ENCODE measurements at regions not wholly inside any gene's neighbourhood (a gene's known extent, or its start where the extent isn't known, plus 50 kb on each side); places are given as distances from the start of the nearest gene placed in this dataset.
A peak's percentile ranks its signal among the peaks of the same experiment; 100 is the strongest.

GRCh38 chr14:56888274-56888673 is 78.0 kb upstream of the OTX2 start:
- Histone ChIP-seq H3K4me1 (peaks cover 93% of the 10 kb centered on the region), H4K20me1 (ENCODE audit: low read depth) (no peaks in the 10 kb centered on the region), H3K4me3 (peak overlapping the region; percentile 33), H3K4me2 (peak overlapping the region; percentile 75), H3K9ac (no peak overlapping the region), H3K27me3 (no peaks in the 10 kb centered on the region), H3K9me3 (ENCODE audit: low read depth) (no peaks in the 10 kb centered on the region), H3K27ac (peak overlapping the region; percentile 99), H3K36me3 (no peaks in the 10 kb centered on the region), H3F3A (ENCODE audit: low read depth) (peaks cover 77% of the 10 kb centered on the region), H2AFZ (replicated peaks) (no peak overlapping the region), H3K79me2 (ENCODE audit: low read depth) (peaks cover 45% of the 10 kb centered on the region)
- no peaks in the 10 kb centered on the region for H3K36me3 Mint-ChIP-seq
- TF ChIP-seq EZH2phosphoT487 (IDR thresholded peaks at IDR 0.05) = peak; percentile 54
- no peak for TF ChIP-seq EZH2 (IDR thresholded peaks at IDR 0.05)
- H3K9me3 Mint-ChIP-seq = no peaks in the 10 kb centered on the region
- peak overlapping the region; percentile 58 for H3K4me3 Mint-ChIP-seq
- peaks cover 86% of the 10 kb centered on the region for H3K4me1 Mint-ChIP-seq
- DNase-seq (ENCODE audit: low spot score) = peak; percentile 95
- no peaks in the 10 kb centered on the region for H3K27me3 Mint-ChIP-seq (ENCODE audit: insufficient read depth, low read depth)
- peak overlapping the region; percentile 99 for H3K27ac Mint-ChIP-seq

- peaks cover 76% of the 10 kb centered on the region for H3K4me1 Mint-ChIP-seq
- H3K27me3 Mint-ChIP-seq (ENCODE audit: insufficient read depth, low read depth) = no peaks in the 10 kb centered on the region
- peak; percentile 53 for DNase-seq (ENCODE audit: low spot score)
- Histone ChIP-seq H2AFZ (replicated peaks) (no peak overlapping the region), H3K4me1 (peaks cover 83% of the 10 kb centered on the region), H4K20me1 (ENCODE audit: low read depth) (no peaks in the 10 kb centered on the region), H3F3A (ENCODE audit: low read depth) (peaks cover 68% of the 10 kb centered on the region), H3K9ac (peak overlapping the region; percentile 14), H3K9me3 (ENCODE audit: low read depth) (no peaks in the 10 kb centered on the region), H3K36me3 (no peaks in the 10 kb centered on the region), H3K4me2 (peak overlapping the region; percentile 74), H3K79me2 (ENCODE audit: low read depth) (peaks cover 45% of the 10 kb centered on the region), H3K27ac (peak overlapping the region; percentile 99), H3K27me3 (no peaks in the 10 kb centered on the region), H3K4me3 (peak overlapping the region; percentile 33)
- H3K9me3 Mint-ChIP-seq = no peaks in the 10 kb centered on the region
- H3K36me3 Mint-ChIP-seq = no peaks in the 10 kb centered on the region
- TF ChIP-seq CTCF (IDR thresholded peaks at IDR 0.05) (no peak), EZH2 (IDR thresholded peaks at IDR 0.05) (no peak), EZH2phosphoT487 (IDR thresholded peaks at IDR 0.05) (no peak)
- peak overlapping the region; percentile 99 for H3K27ac Mint-ChIP-seq
- H3K4me3 Mint-ChIP-seq = peak overlapping the region; percentile 79
Measured at GRCh38 chr14:56887216-56887615, 76.9 kb upstream of the OTX2 start.

DNA sequence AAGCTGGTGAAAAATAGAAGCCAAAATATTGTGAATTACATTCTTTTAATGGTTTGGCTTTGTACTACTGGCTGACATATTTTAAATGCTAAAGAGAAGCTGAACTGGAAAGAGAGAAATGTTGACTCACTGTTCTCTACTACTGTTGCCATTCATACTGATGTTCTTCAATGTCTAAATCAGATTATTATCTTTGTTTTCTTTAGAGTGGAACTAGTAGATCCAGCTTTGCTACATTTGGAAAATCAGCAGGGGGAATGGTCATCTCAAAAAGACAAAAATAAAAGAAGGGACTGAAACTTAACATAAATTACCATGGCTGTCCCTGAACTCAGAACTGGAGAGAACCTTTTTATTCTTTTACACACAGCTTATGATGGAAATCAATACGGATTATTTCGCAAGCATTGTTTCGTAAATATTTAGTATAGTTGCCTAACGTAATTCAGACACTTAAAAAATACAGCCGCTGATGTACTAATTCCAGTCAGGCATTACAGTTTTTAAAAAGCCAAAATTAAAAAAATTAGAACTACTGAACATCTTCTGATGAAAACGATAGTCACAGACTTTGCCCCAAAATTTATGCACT is 76.3 kb upstream of the OTX2 start:
- Mint-ChIP-seq H3K27ac (peak overlapping the region; percentile 99), H3K36me3 (no peaks in the 10 kb centered on the region), H3K4me1 (peaks cover 69% of the 10 kb centered on the region), H3K27me3 (ENCODE audit: insufficient read depth, low read depth) (no peaks in the 10 kb centered on the region), H3K4me3 (peak overlapping the region; percentile 79), H3K9me3 (no peaks in the 10 kb centered on the region)
- Histone ChIP-seq H3K36me3 (no peaks in the 10 kb centered on the region), H3K27ac (peak overlapping the region; percentile 99), H3K27me3 (no peaks in the 10 kb centered on the region), H2AFZ (replicated peaks) (no peak overlapping the region), H3K9me3 (ENCODE audit: low read depth) (no peaks in the 10 kb centered on the region), H3K4me2 (peak overlapping the region; percentile 74), H3K79me2 (ENCODE audit: low read depth) (peaks cover 45% of the 10 kb centered on the region), H3K9ac (peak overlapping the region; percentile 14), H3K4me3 (peak overlapping the region; percentile 33), H3F3A (ENCODE audit: low read depth) (peaks cover 61% of the 10 kb centered on the region), H3K4me1 (peaks cover 76% of the 10 kb centered on the region), H4K20me1 (ENCODE audit: low read depth) (no peaks in the 10 kb centered on the region)
- DNase-seq (ENCODE audit: low spot score) = no peak
- TF ChIP-seq CTCF (IDR thresholded peaks at IDR 0.05) = no peak
- TF ChIP-seq EZH2 (IDR thresholded peaks at IDR 0.05) = no peak
- no peak for TF ChIP-seq EZH2phosphoT487 (IDR thresholded peaks at IDR 0.05)

DNA sequence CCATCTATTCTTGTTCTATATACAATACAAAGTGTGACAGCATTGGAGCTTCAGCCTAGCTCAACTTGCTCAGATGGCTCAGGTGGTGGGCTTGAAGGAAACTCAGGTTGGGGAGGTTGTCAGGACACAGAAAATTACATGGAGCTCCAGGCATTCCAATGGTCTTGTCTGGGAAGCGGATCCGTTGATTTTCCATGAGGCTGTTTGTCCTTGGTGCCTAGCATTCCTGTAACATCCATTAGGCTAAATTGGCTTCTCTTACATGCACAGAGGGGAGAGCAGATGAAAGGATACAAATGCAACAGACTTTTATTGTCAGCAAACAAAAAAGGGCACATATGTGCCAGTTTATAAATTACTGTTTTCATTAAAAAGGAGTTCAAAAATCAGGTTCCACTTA is 75.5 kb upstream of the OTX2 start:
- H2AFZ ChIP-seq (replicated peaks) = no peak overlapping the region
- peak overlapping the region; percentile 99 for H3K27ac ChIP-seq
- peaks cover 54% of the 10 kb centered on the region for H3F3A ChIP-seq (ENCODE audit: low read depth)
- no peaks in the 10 kb centered on the region for H3K9me3 ChIP-seq (ENCODE audit: low read depth)
- peaks cover 45% of the 10 kb centered on the region for H3K79me2 ChIP-seq (ENCODE audit: low read depth)
- H3K27ac Mint-ChIP-seq = peak overlapping the region; percentile 96
- peak overlapping the region; percentile 74 for H3K4me2 ChIP-seq
- TF ChIP-seq EZH2 (IDR thresholded peaks at IDR 0.05) = no peak
- TF ChIP-seq CTCF (IDR thresholded peaks at IDR 0.05) = no peak
- no peak for TF ChIP-seq EZH2phosphoT487 (IDR thresholded peaks at IDR 0.05)
- H3K36me3 Mint-ChIP-seq = no peaks in the 10 kb centered on the region
- H3K36me3 ChIP-seq = no peaks in the 10 kb centered on the region
- no peaks in the 10 kb centered on the region for H4K20me1 ChIP-seq (ENCODE audit: low read depth)
- no peak overlapping the region for H3K4me3 ChIP-seq
- peak overlapping the region; percentile 74 for H3K4me3 Mint-ChIP-seq
- H3K9ac ChIP-seq = peak overlapping the region; percentile 14
- no peaks in the 10 kb centered on the region for H3K27me3 Mint-ChIP-seq (ENCODE audit: insufficient read depth, low read depth)
- H3K4me1 Mint-ChIP-seq = peaks cover 67% of the 10 kb centered on the region
- peak; percentile 30 for DNase-seq (ENCODE audit: low spot score)
- H3K9me3 Mint-ChIP-seq = no peaks in the 10 kb centered on the region
- no peaks in the 10 kb centered on the region for H3K27me3 ChIP-seq
- H3K4me1 ChIP-seq = peaks cover 75% of the 10 kb centered on the region

All from neural progenitor cell (in vitro differentiated cells).